Neural progenitor cell (in vitro differentiated cells): ENCODE measurements at regions not wholly inside any gene's neighbourhood (a gene's known extent, or its start where the extent isn't known, plus 50 kb on each side); places are given as distances from the start of the nearest gene placed in this dataset.

Source experiments
- DNase-seq: peaks from one replicate; pipeline ENCODE4 v3.0.0-alpha.2; 2016; ENCODE audit warnings: low spot score
- H2AFZ ChIP-seq: fragments of 200-600 bp; sonication (generic); replicated peaks from 2 replicates; pipeline ENCODE4 v1.6.1; 2016; ENCODE audit warnings: antibody characterized with exemption
- H3F3A ChIP-seq: fragments of 200-600 bp; sonication (generic); 2 replicates; pipeline ENCODE4 v1.6.1; 2016; ENCODE audit warnings: antibody characterized with exemption, low read depth
- H3K27ac ChIP-seq: fragments of 200-600 bp; sonication (generic); 2 replicates; pipeline ENCODE4 v1.5.1; 2016; ENCODE audit warnings: mild to moderate bottlenecking
- H3K27me3 ChIP-seq: fragments of 200-600 bp; sonication (generic); 2 replicates; pipeline ENCODE4 v1.6.1; 2016; ENCODE audit warnings: mild to moderate bottlenecking, moderate library complexity
- H3K36me3 ChIP-seq: fragments of 200-600 bp; sonication (generic); 2 replicates; pipeline ENCODE4 v1.5.1; 2016
- H3K4me1 ChIP-seq: fragments of 200-600 bp; sonication (generic); 2 replicates; pipeline ENCODE4 v1.6.1; 2016; ENCODE audit warnings: mixed run types
- H3K4me2 ChIP-seq: fragments of 200-600 bp; sonication (generic); 2 replicates; pipeline ENCODE4 v1.6.1; 2016
- H3K4me3 ChIP-seq: fragments of 200-600 bp; sonication (generic); 2 replicates; pipeline ENCODE4 v1.5.1; 2016
- H3K79me2 ChIP-seq: fragments of 200-600 bp; sonication (generic); 2 replicates; pipeline ENCODE4 v1.6.1; 2016; ENCODE audit warnings: low read depth
- H3K9ac ChIP-seq: fragments of 200-600 bp; sonication (generic); 2 replicates; pipeline ENCODE4 v1.6.1; 2016
- H3K9me3 ChIP-seq: fragments of 200-600 bp; sonication (generic); 2 replicates; pipeline ENCODE4 v1.5.1; 2016; ENCODE audit warnings: low read depth
- H4K20me1 ChIP-seq: fragments of 200-600 bp; sonication (generic); 2 replicates; pipeline ENCODE4 v1.6.1; 2016; ENCODE audit warnings: low read depth
- H3K27ac Mint-ChIP-seq: 3 replicates; pipeline ENCODE4 v1.8.0; 2021; ENCODE audit warnings: mixed read lengths
- H3K27me3 Mint-ChIP-seq: 2 replicates; pipeline ENCODE4 v1.8.0; 2022; ENCODE audit warnings: low read depth, mild to moderate bottlenecking, inconsistent platforms, moderate library complexity, mixed read lengths; ENCODE audit not compliant: insufficient read depth
- H3K36me3 Mint-ChIP-seq: 3 replicates; pipeline ENCODE4 v1.8.0; 2021; ENCODE audit warnings: mixed read lengths
- H3K4me1 Mint-ChIP-seq: 3 replicates; pipeline ENCODE4 v1.8.0; 2021; ENCODE audit warnings: mixed read lengths
- H3K4me3 Mint-ChIP-seq: 3 replicates; pipeline ENCODE4 v1.8.0; 2021; ENCODE audit warnings: mild to moderate bottlenecking, moderate library complexity, mixed read lengths
- H3K9me3 Mint-ChIP-seq: 3 replicates; pipeline ENCODE4 v1.8.0; 2020; ENCODE audit warnings: mixed read lengths
- CTCF ChIP-seq: fragments of 200-600 bp; sonication (generic); IDR thresholded peaks from 2 replicates; pipeline ENCODE4 v1.5.1; 2017; ENCODE audit warnings: antibody characterized with exemption, mild to moderate bottlenecking
- EZH2 ChIP-seq: fragments of 200-600 bp; sonication (generic); IDR thresholded peaks from 2 replicates; pipeline ENCODE4 v1.6.1; 2017; ENCODE audit warnings: antibody characterized with exemption, mild to moderate bottlenecking, moderate library complexity
- EZH2phosphoT487 ChIP-seq: fragments of 200-600 bp; sonication (generic); IDR thresholded peaks from 2 replicates; pipeline ENCODE4 v1.6.1; 2017; ENCODE audit warnings: antibody characterized with exemption

- Histone ChIP-seq H3K9me3 (no peaks in the 10 kb centered on the region), H3K36me3 (no peaks in the 10 kb centered on the region), H3K79me2 (no peaks in the 10 kb centered on the region), H3K4me2 (no peak overlapping the region), H3K27ac (no peak overlapping the region), H3K27me3 (no peaks in the 10 kb centered on the region), H4K20me1 (no peaks in the 10 kb centered on the region), H3K9ac (no peak overlapping the region), H2AFZ (no peak overlapping the region), H3K4me1 (no peaks in the 10 kb centered on the region), H3K4me3 (no peak overlapping the region), H3F3A (no peaks in the 10 kb centered on the region)
- no peaks in the 10 kb centered on the region for H3K36me3 Mint-ChIP-seq
- H3K27ac Mint-ChIP-seq = no peak overlapping the region
- H3K27me3 Mint-ChIP-seq = peaks cover 3% of the 10 kb centered on the region
- DNase-seq = no peak
- H3K9me3 Mint-ChIP-seq = no peaks in the 10 kb centered on the region
- TF ChIP-seq EZH2phosphoT487 (no peak), EZH2 (no peak), CTCF (no peak)
- no peaks in the 10 kb centered on the region for H3K4me1 Mint-ChIP-seq
- H3K4me3 Mint-ChIP-seq = no peak overlapping the region
Measured at GRCh38 chr1:58839846-58840835, 56.3 kb upstream of the JUN start.

- Histone ChIP-seq H4K20me1 (no peaks in the 10 kb centered on the region), H3K79me2 (no peaks in the 10 kb centered on the region), H3K4me3 (no peak overlapping the region), H3K4me2 (no peak overlapping the region), H3K27ac (no peak overlapping the region), H2AFZ (no peak overlapping the region), H3K4me1 (no peaks in the 10 kb centered on the region), H3K9me3 (no peaks in the 10 kb centered on the region), H3K9ac (no peak overlapping the region), H3K36me3 (no peaks in the 10 kb centered on the region), H3K27me3 (no peaks in the 10 kb centered on the region), H3F3A (no peaks in the 10 kb centered on the region)
- Mint-ChIP-seq H3K4me1 (no peaks in the 10 kb centered on the region), H3K36me3 (no peaks in the 10 kb centered on the region), H3K27me3 (peaks cover 3% of the 10 kb centered on the region), H3K9me3 (no peaks in the 10 kb centered on the region), H3K27ac (no peak overlapping the region), H3K4me3 (no peak overlapping the region)
- no peak for TF ChIP-seq EZH2
- TF ChIP-seq CTCF = peak; percentile 50
- TF ChIP-seq EZH2phosphoT487 = no peak
- DNase-seq = peak; percentile 34
Measured at GRCh38 chr1:58841455-58841854, 57.6 kb upstream of the JUN start.

GRCh38 chr1:58842941-58843340 is 59.1 kb upstream of the JUN start:
- H3K4me1 Mint-ChIP-seq = no peaks in the 10 kb centered on the region
- Histone ChIP-seq H3K9ac (no peak overlapping the region), H3K4me3 (no peak overlapping the region), H3K36me3 (no peaks in the 10 kb centered on the region), H3K27me3 (no peaks in the 10 kb centered on the region), H3K4me1 (no peaks in the 10 kb centered on the region), H3K79me2 (no peaks in the 10 kb centered on the region), H2AFZ (no peak overlapping the region), H3K9me3 (no peaks in the 10 kb centered on the region), H4K20me1 (no peaks in the 10 kb centered on the region), H3K4me2 (no peak overlapping the region), H3F3A (no peaks in the 10 kb centered on the region), H3K27ac (no peak overlapping the region)
- no peaks in the 10 kb centered on the region for H3K9me3 Mint-ChIP-seq
- H3K4me3 Mint-ChIP-seq = no peak overlapping the region
- no peak for DNase-seq
- TF ChIP-seq EZH2 (no peak), EZH2phosphoT487 (no peak), CTCF (no peak)
- peaks cover 6% of the 10 kb centered on the region for H3K27me3 Mint-ChIP-seq
- no peak overlapping the region for H3K27ac Mint-ChIP-seq
- H3K36me3 Mint-ChIP-seq = no peaks in the 10 kb centered on the region
